Neural cell (in vitro differentiated cells): ENCODE measurements at regions not wholly inside any gene's neighbourhood (a gene's known extent, or its start where the extent isn't known, plus 50 kb on each side); places are given as distances from the start of the nearest gene placed in this dataset.

Source experiments
- H2AFZ ChIP-seq: fragments of 200-600, 300-800 bp; sonication (generic), shearing (Covaris generic); 2 replicates; pipeline ENCODE4 v1.6.0; 2014; ENCODE audit warnings: low read depth, mild to moderate bottlenecking, antibody characterized with exemption, low read length, moderate library complexity
- H3F3A ChIP-seq: fragments of 200-600 bp; shearing (Covaris generic); 2 replicates; pipeline ENCODE4 v1.6.1; 2016; ENCODE audit warnings: mild to moderate bottlenecking, moderate library complexity, mixed read lengths, antibody characterized with exemption, low read length; ENCODE audit not compliant: insufficient read depth, poor library complexity, severe bottlenecking
- H3K27ac ChIP-seq: fragments of 200-600, 300-800 bp; sonication (generic), shearing (Covaris generic); 2 replicates; pipeline ENCODE4 v1.5.1; 2014; ENCODE audit warnings: mild to moderate bottlenecking, low read length, moderate library complexity
- H3K27me3 ChIP-seq: fragments of 300-800, 200-600 bp; sonication (generic), shearing (Covaris generic); 2 replicates; pipeline ENCODE4 v1.6.0; 2014; ENCODE audit warnings: mild to moderate bottlenecking, low read depth, low read length, moderate library complexity; ENCODE audit not compliant: insufficient read depth
- H3K36me3 ChIP-seq: fragments of 300-800, 200-600 bp; sonication (generic), shearing (Covaris generic); 2 replicates; pipeline ENCODE4 v1.5.1; 2014; ENCODE audit warnings: mild to moderate bottlenecking, antibody characterized with exemption, low read length, moderate library complexity; ENCODE audit not compliant: insufficient read depth
- H3K4me2 ChIP-seq: fragments of 300-800, 200-600 bp; sonication (generic), shearing (Covaris generic); 2 replicates; pipeline ENCODE4 v1.6.0; 2014; ENCODE audit warnings: mild to moderate bottlenecking, low read length
- H3K4me3 ChIP-seq: fragments of 300-800, 200-600 bp; sonication (generic), shearing (Covaris generic); 2 replicates; pipeline ENCODE4 v1.5.1; 2014; ENCODE audit warnings: mild to moderate bottlenecking, low read length, moderate library complexity
- H3K79me2 ChIP-seq: fragments of 200-600 bp; shearing (Covaris generic); replicated peaks from 2 replicates; pipeline ENCODE4 v1.6.0; 2014; ENCODE audit warnings: mild to moderate bottlenecking, low read length, moderate library complexity; ENCODE audit not compliant: insufficient read depth
- H3K9ac ChIP-seq: fragments of 300-800, 200-600 bp; sonication (generic), shearing (Covaris generic); 2 replicates; pipeline ENCODE4 v1.6.1; 2016; ENCODE audit warnings: mild to moderate bottlenecking, low read length, mixed read lengths
- H3K9me2 ChIP-seq: fragments of 200-600 bp; shearing (Covaris generic); 2 replicates; pipeline ENCODE4 v1.6.1; 2016; ENCODE audit warnings: mild to moderate bottlenecking, low read length, mixed read lengths; ENCODE audit not compliant: insufficient read depth
- H3K9me3 ChIP-seq: fragments of 200-600, 300-800 bp; sonication (generic), shearing (Covaris generic); 2 replicates; pipeline ENCODE4 v1.6.1; 2016; ENCODE audit warnings: mild to moderate bottlenecking, mixed run types, low read length, moderate library complexity, mixed read lengths
- H4K20me1 ChIP-seq: fragments of 200-600 bp; shearing (Covaris generic); 2 replicates; pipeline ENCODE4 v1.6.1; 2016; ENCODE audit warnings: mild to moderate bottlenecking, mixed run types; ENCODE audit not compliant: insufficient read depth
- CTCF ChIP-seq: fragments of 450-650 bp; IDR thresholded peaks from 2 replicates; pipeline ENCODE4 v1.5.1; 2014; ENCODE audit warnings: antibody characterized with exemption, mild to moderate bottlenecking, moderate library complexity; ENCODE audit not compliant: poor library complexity, severe bottlenecking
- EP300 ChIP-seq: fragments of 450-650 bp; conservative IDR thresholded peaks from 2 replicates; pipeline ENCODE4 v1.6.1; 2014; ENCODE audit warnings: antibody characterized with exemption, mild to moderate bottlenecking, moderate library complexity; ENCODE audit not compliant: poor library complexity, severe bottlenecking
- EZH2 ChIP-seq: fragments of 200-600, 300-800 bp; shearing (Covaris generic), sonication (generic); IDR thresholded peaks from 2 replicates; pipeline ENCODE4 v1.6.1; 2014; ENCODE audit warnings: antibody characterized with exemption, low read length, borderline replicate concordance, mild to moderate bottlenecking; ENCODE audit not compliant: insufficient read depth, poor library complexity, severe bottlenecking
- MXI1 ChIP-seq: fragments of 450-650 bp; conservative IDR thresholded peaks from 2 replicates; pipeline ENCODE4 v1.6.1; 2014; ENCODE audit warnings: antibody characterized with exemption, mild to moderate bottlenecking; ENCODE audit not compliant: poor library complexity, severe bottlenecking
- POLR2AphosphoS5 ChIP-seq: IDR thresholded peaks from 2 replicates; pipeline ENCODE4 v1.6.1; 2012
- RAD21 ChIP-seq: fragments of 450-650 bp; conservative IDR thresholded peaks from 2 replicates; pipeline ENCODE4 v1.6.1; 2014; ENCODE audit warnings: antibody characterized with exemption, mild to moderate bottlenecking, moderate library complexity
- REST ChIP-seq: IDR thresholded peaks from 2 replicates; pipeline ENCODE4 v1.6.1; 2012; ENCODE audit warnings: borderline replicate concordance
- SMC3 ChIP-seq: fragments of 450-650 bp; conservative IDR thresholded peaks from 2 replicates; pipeline ENCODE4 v1.6.1; 2014; ENCODE audit warnings: antibody characterized with exemption, mild to moderate bottlenecking, moderate library complexity; ENCODE audit not compliant: poor library complexity
- TAF1 ChIP-seq: IDR thresholded peaks from 2 replicates; pipeline ENCODE4 v1.6.1; 2012; ENCODE audit warnings: low read depth

GRCh38 chr15:66999046-66999968 is 66.1 kb upstream of the SMAD3 start:
- Histone ChIP-seq H3K9ac (no peak overlapping the region), H3F3A (no peaks in the 10 kb centered on the region), H3K9me3 (no peaks in the 10 kb centered on the region), H3K27ac (no peak overlapping the region), H3K4me2 (no peak overlapping the region), H3K79me2 (no peaks in the 10 kb centered on the region), H3K4me3 (no peak overlapping the region), H4K20me1 (no peaks in the 10 kb centered on the region), H2AFZ (no peak overlapping the region), H3K36me3 (no peaks in the 10 kb centered on the region), H3K27me3 (no peaks in the 10 kb centered on the region), H3K9me2 (no peaks in the 10 kb centered on the region)
- TF ChIP-seq REST (no peak), EZH2 (no peak), EP300 (no peak), SMC3 (no peak), TAF1 (no peak), CTCF (no peak), POLR2AphosphoS5 (no peak), RAD21 (no peak), MXI1 (no peak)

GRCh38 chr15:67000896-67001295 is 64.5 kb upstream of the SMAD3 start:
- Histone ChIP-seq H2AFZ (no peak overlapping the region), H3K36me3 (no peaks in the 10 kb centered on the region), H3K27ac (no peak overlapping the region), H3K4me2 (no peak overlapping the region), H3F3A (no peaks in the 10 kb centered on the region), H3K79me2 (no peaks in the 10 kb centered on the region), H3K9me3 (no peaks in the 10 kb centered on the region), H3K9ac (no peak overlapping the region), H3K4me3 (no peak overlapping the region), H4K20me1 (no peaks in the 10 kb centered on the region), H3K9me2 (no peaks in the 10 kb centered on the region), H3K27me3 (no peaks in the 10 kb centered on the region)
- no peak for TF ChIP-seq SMC3
- TF ChIP-seq REST: no peak
- no peak for TF ChIP-seq TAF1
- TF ChIP-seq MXI1: no peak
- TF ChIP-seq POLR2AphosphoS5: no peak
- no peak for TF ChIP-seq EZH2
- TF ChIP-seq EP300: no peak
- TF ChIP-seq RAD21: no peak
